HEK293T (cell line): ENCODE measurements at regions not wholly inside any gene's neighbourhood (a gene's known extent, or its start where the extent isn't known, plus 50 kb on each side); places are given as distances from the start of the nearest gene placed in this dataset.

Experiments used
- CTCF ChIA-PET: fragments of 350-600 bp; formaldehyde crosslinking; extraction: SDS; loops from one replicate; lab custom pipeline; 2021; ENCODE audit warnings: antibody characterized with exemption, inconsistent platforms; lab: Yijun Ruan, JAX
- POLR2A ChIA-PET: fragments of 350-600 bp; formaldehyde crosslinking; extraction: SDS; loops from one replicate; lab custom pipeline; 2020; ENCODE audit warnings: antibody characterized with exemption, inconsistent platforms; lab: Yijun Ruan, JAX
- DNase-seq: peaks from one replicate; pipeline ENCODE4 v3.0.0; 2012; ENCODE audit warnings: mixed read lengths; ENCODE audit errors: extremely low spot score
- ARNT ChIP-seq: fragments of 450-650 bp; IDR thresholded peaks from 2 replicates; pipeline ENCODE4 v1.6.1; 2017; ENCODE audit warnings: mild to moderate bottlenecking
- BHLHE40 ChIP-seq: fragments of 450-650 bp; IDR thresholded peaks from 2 replicates; pipeline ENCODE4 v1.6.1; 2016; ENCODE audit warnings: mild to moderate bottlenecking, moderate library complexity, borderline replicate concordance
- CTBP1 ChIP-seq: fragments of 450-650 bp; IDR thresholded peaks from 2 replicates; pipeline ENCODE4 v1.6.1; 2016; ENCODE audit warnings: borderline replicate concordance
- ELF4 ChIP-seq: fragments of 450-650 bp; IDR thresholded peaks from 2 replicates; pipeline ENCODE4 v1.6.1; 2017; ENCODE audit warnings: antibody characterized with exemption
- FOXA1 ChIP-seq: fragments of 450-650 bp; IDR thresholded peaks from 2 replicates; pipeline ENCODE4 v1.6.1; 2016; ENCODE audit warnings: mild to moderate bottlenecking
- FOXK2 ChIP-seq: fragments of 450-650 bp; IDR thresholded peaks from 2 replicates; pipeline ENCODE4 v1.6.1; 2016; ENCODE audit warnings: mild to moderate bottlenecking
- FOXM1 ChIP-seq: fragments of 450-650 bp; IDR thresholded peaks from 2 replicates; pipeline ENCODE4 v1.6.1; 2017; ENCODE audit warnings: mild to moderate bottlenecking, borderline replicate concordance
- HDGF ChIP-seq: fragments of 450-650 bp; IDR thresholded peaks from 2 replicates; pipeline ENCODE4 v1.6.1; 2017; ENCODE audit warnings: antibody characterized with exemption, borderline replicate concordance
- L3MBTL2 ChIP-seq: fragments of 450-650 bp; conservative IDR thresholded peaks from 2 replicates; pipeline ENCODE4 v1.6.1; 2016; ENCODE audit warnings: mild to moderate bottlenecking
- LEF1 ChIP-seq: fragments of 450-650 bp; IDR thresholded peaks from 2 replicates; pipeline ENCODE4 v1.6.1; 2017; ENCODE audit warnings: mild to moderate bottlenecking, borderline replicate concordance
- NFRKB ChIP-seq: fragments of 450-650 bp; IDR thresholded peaks from 2 replicates; pipeline ENCODE4 v1.6.1; 2016; ENCODE audit warnings: mild to moderate bottlenecking, moderate library complexity
- PKNOX1 ChIP-seq: fragments of 450-650 bp; IDR thresholded peaks from 2 replicates; pipeline ENCODE4 v1.6.1; 2016
- SP1 ChIP-seq: fragments of 450-650 bp; IDR thresholded peaks from 2 replicates; pipeline ENCODE4 v1.6.1; 2017
- SUZ12 ChIP-seq: fragments of 450-650 bp; IDR thresholded peaks from 2 replicates; pipeline ENCODE4 v1.6.1; 2016; ENCODE audit warnings: mild to moderate bottlenecking
- TARDBP ChIP-seq: fragments of 450-650 bp; IDR thresholded peaks from 2 replicates; pipeline ENCODE4 v1.6.1; 2016
- ZNF384 ChIP-seq: fragments of 450-650 bp; IDR thresholded peaks from 2 replicates; pipeline ENCODE4 v1.6.1; 2016

DNA sequence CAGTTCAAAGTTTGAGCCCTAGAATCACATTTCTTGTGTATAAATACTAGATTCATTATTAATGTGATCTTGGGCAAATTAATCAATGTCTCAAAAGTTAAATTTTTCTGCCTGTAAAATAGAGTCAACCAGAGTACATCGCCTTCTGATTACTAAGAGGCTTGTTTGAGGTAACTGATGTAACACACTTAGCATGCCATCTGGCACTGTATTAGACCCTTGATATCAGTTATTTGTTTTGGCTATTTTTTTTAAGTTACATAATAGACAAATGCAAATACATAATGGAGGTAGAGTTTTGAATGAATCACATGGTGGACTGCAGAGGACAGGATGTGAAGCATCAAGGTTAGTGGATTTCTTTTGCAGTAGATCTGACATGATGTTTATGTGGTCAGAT lies 298.4 kb downstream of the ADGRL2 start:
- TF ChIP-seq L3MBTL2 (no peak), NFRKB (no peak), ZNF384 (no peak), FOXM1 (no peak), HDGF (no peak), CTBP1 (no peak), FOXK2 (no peak), BHLHE40 (no peak), PKNOX1 (no peak), ARNT (no peak), SP1 (no peak)
- ChIA-PET POLR2A (no interaction called here), CTCF (no interaction called here)
- DNase-seq, result no peak

DNA sequence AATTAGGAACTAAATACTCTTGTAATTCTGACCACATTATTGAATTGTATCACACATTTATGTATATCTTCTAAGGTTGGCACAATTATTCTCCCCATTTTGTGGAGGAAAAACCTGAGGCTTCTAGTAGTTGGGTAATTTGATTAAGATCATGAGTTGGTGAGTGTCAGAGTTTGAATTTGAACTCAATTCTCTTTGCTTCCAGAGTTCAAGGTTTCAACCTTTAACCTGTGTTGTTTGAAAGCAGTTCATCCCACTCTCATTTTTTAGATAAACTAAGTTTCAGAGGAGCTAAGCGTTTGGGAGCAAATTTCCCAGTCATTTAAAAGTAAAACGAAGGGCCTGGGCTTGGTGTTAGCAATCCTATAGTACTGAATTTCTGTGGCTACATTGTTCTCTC lies 293.4 kb downstream of the ADGRL2 start:
- no peak for DNase-seq
- POLR2A ChIA-PET, result no interaction called here
- CTCF ChIA-PET, result no interaction called here
- no peak for TF ChIP-seq FOXK2
- TF ChIP-seq FOXA1, result no peak
- no peak for TF ChIP-seq ARNT
- TF ChIP-seq CTBP1, result no peak
- no peak for TF ChIP-seq L3MBTL2
- TF ChIP-seq LEF1, result no peak
- no peak for TF ChIP-seq ZNF384
- no peak for TF ChIP-seq ELF4
- TF ChIP-seq TARDBP, result no peak
- TF ChIP-seq SUZ12, result no peak
- no peak for TF ChIP-seq SP1
- TF ChIP-seq NFRKB, result no peak
- TF ChIP-seq BHLHE40, result no peak
- TF ChIP-seq HDGF, result no peak
- no peak for TF ChIP-seq PKNOX1
- no peak for TF ChIP-seq FOXM1

DNA sequence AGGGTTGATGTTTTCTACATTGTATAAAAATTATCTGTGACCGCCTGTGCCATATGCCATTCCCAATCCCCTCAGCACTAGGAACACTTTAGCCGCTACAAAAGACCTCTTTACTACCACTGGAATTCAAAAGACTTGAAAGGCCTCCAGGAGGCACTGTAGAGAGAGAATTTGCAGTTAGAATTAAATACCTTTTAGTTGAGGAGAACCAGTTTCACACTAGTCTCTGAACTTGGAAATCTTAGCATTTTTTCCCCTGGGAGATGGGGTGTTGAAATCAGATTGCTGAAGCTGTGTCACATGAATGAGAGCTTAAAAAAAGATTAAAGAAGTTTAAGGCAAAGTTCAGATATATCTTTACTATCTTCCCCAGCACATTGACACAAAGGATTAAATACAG lies 291.0 kb downstream of the ADGRL2 start:
- no peak for DNase-seq
- CTCF ChIA-PET, result no interaction called here
- POLR2A ChIA-PET, result no interaction called here
- TF ChIP-seq TARDBP, result no peak
- TF ChIP-seq SP1, result no peak
- TF ChIP-seq CTBP1, result no peak
- no peak for TF ChIP-seq FOXM1
- TF ChIP-seq HDGF, result no peak
- no peak for TF ChIP-seq BHLHE40
- no peak for TF ChIP-seq LEF1
- no peak for TF ChIP-seq FOXA1
- TF ChIP-seq ARNT, result no peak
- TF ChIP-seq ELF4, result no peak
- no peak for TF ChIP-seq L3MBTL2

- DNase-seq, result no peak
- ChIA-PET CTCF (no interaction called here), POLR2A (no interaction called here)
- TF ChIP-seq FOXK2 (no peak), ZNF384 (no peak), NFRKB (no peak), BHLHE40 (no peak), PKNOX1 (no peak), SP1 (no peak), FOXA1 (no peak), L3MBTL2 (no peak), FOXM1 (no peak), CTBP1 (no peak), ELF4 (no peak), SUZ12 (no peak), TARDBP (no peak), LEF1 (no peak), ARNT (no peak), HDGF (no peak)
Measured at GRCh38 chr1:82091265-82091664, 290.5 kb downstream of the ADGRL2 start.

DNA sequence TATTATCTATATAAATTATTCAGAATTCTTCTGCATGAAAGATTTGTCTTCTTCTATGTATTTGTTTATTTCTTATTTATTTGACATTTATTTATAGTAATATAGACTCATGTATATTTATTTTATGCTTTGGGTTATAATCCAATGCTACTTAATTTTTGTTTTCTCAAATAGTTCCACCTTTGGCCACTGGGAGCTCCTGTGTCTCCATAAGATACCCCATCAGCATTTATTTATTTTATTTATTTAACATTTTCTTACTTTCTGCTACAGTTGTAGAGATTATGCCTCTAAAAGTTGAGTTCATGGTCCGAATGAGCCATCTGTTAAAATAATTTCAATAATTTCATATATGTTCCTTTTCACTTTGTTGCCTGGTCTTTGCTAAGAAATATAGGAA lies 289.4 kb downstream of the ADGRL2 start:
- POLR2A ChIA-PET, result no interaction called here
- CTCF ChIA-PET, result interaction anchor here (0.9 to 1.0 kb wide), 2 partner anchors 9 to 29 kb away, joined by 3 read pairs; no protein-coding TSS in a partner anchor
- DNase-seq, result no peak
- TF ChIP-seq BHLHE40 (no peak), FOXK2 (no peak), HDGF (no peak), PKNOX1 (no peak), SP1 (no peak), ARNT (no peak)

DNA sequence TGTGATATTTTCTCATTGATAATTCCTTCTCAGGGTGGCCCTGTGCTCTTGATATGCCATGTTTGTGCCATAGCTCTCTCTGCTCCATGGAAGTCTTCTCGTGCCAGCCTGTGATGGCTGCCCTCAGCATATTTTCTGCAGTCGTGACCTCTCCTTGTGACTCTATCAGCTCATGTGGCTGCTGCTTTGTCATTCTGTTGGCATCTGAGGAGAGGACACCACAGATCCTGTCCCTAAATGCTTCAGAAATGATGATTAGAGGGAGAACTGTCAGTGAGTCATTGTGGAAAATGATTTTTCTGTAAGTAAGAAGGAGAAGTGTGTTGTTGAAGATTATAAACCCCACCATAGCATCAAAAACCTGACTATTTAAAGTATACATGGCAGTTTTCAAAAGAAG lies 286.0 kb downstream of the ADGRL2 start:
- ChIA-PET POLR2A (no interaction called here), CTCF (interaction anchor here (1.1 kb wide), 1 partner anchor 69 kb away, joined by 3 read pairs; no protein-coding TSS in a partner anchor)
- TF ChIP-seq SUZ12 (no peak), FOXM1 (no peak), LEF1 (no peak), ARNT (no peak), PKNOX1 (no peak), FOXA1 (no peak), ELF4 (no peak)
- DNase-seq, result no peak
